HG02943 (cell line): ENCODE measurements at regions not wholly inside any gene's neighbourhood (a gene's known extent, or its start where the extent isn't known, plus 50 kb on each side); places are given as distances from the start of the nearest gene placed in this dataset.
"Not testable (repeated sequence)": the region's sequence is repeated elsewhere in the genome, so short reads cannot be mapped to it uniquely, and the experiment has no call there.

Experiments
- ATAC-seq: cut with Tn5 transposase; IDR thresholded peaks from one replicate; pipeline ENCODE4 v1.9.1; 2021; ENCODE audit warnings: mild to moderate bottlenecking, low read depth, moderate library complexity; ENCODE audit not compliant: unreplicated experiment

DNA sequence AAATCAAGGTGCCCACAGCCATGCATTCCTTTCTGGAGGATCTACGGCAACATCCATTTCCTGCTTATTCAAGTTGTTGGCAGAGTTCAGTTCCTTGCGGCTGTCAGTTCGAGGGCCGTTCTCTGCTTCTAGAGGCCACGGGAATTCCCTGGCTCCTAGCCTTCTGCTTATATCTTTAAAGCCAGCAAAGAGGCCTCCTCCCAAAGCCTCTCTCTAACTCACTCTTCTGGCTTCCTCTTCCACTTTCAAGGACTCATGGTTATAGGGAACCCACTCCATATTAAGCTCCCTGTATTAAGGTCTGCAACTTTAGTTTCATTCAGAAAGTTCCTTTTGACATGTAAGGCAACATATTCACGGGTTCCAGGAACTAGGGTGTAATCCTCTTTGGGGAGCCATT lies 150.1 kb upstream of the RMP24 start:
- no peak for ATAC-seq

- no peak for ATAC-seq
Measured at GRCh38 chr18:35826477-35826876, 146.0 kb upstream of the RMP24 start.

DNA sequence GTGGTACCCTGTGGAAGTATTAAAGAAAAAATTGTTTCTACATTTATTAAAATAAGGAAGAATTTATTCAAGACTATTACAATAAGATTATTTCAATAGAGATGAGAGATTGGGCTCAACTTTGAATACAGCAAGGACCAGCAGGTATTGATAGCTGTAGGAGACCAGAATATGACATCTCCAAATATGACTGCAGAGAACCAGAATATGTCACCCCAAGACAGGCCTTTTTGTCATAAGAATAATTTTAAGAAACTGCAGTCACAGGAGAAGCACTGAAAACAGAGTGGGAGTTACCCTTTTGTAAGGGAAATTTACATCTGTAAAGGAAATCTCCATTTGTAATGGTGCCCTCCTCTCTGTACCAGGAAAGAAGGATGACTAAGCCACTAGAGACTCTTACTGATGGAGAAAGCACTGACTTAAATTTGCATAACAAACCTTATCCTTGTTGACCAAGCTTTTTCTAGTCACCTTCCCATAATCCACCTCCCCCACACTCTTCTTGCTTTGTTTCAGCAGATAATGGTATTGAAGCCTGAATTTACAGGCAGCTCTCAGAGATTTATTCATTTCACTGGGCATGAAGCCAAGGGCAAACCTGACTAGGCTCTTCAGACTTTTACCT lies 145.1 kb upstream of the RMP24 start:
- ATAC-seq = no peak

DNA sequence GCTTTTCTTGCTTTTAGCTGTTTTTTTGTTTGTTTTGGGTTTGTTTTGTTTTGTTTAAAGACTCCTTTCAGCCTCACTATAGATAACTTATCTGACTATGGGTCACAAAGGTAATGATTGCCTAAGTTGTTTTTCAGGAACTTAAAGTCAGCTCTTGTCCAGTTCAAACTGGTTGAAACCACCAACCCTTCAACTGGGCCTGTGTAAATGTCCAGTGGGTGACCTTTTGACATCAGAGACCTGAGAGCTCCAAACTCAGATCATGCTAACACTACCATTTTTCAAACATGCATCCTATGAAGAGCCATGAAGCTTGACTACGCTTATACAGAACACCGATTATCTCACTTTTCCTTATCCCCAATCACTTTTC lies 144.6 kb upstream of the RMP24 start:
- no peak for ATAC-seq

GRCh38 chr18:35828591-35828990 lies 143.9 kb upstream of the RMP24 start:
- no peak for ATAC-seq

DNA sequence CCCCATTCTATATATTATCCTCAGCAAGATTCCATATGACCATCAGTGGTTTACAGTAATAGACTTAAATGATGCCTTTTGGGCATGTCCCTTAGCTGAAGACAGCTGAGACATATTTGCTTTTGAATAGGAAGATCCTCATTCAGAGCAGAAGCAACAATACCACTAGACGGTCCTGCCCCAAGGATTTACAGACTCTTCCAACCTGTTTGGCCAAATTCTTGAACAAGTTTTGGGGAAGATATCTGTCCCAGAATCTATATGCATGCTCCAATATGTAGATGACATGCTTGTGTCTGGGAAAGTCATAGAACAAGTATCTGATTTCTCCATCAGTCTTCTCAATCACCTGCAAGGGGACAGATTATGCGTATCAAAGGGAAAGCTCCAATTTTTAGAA lies 137.1 kb upstream of the RMP24 start:
- ATAC-seq = no peak

- ATAC-seq = peak; percentile 83
Measured at GRCh38 chr18:35835833-35836232, 136.6 kb upstream of the RMP24 start.

DNA sequence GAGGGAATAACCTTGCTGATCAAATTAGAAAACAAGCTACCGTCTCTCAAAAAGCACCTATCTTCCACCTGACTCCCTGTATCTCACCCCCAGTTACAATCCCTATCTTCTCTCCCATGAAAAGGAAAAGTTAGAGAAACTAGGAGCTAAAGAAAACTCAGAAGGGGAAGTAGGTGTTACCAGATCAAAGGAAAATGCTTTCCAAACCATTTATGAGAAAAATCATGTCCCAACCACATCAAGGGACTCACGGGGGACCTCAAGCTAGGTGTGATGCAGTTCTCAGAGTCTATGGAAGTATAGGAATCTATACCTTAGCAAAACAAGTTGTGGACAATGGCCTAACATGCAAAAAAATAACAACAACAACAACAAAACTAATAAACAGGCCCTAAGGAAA lies 135.5 kb upstream of the RMP24 start:
- no peak for ATAC-seq

- ATAC-seq = no peak
Measured at GRCh38 chr18:35837922-35838496, 134.5 kb upstream of the RMP24 start.

DNA sequence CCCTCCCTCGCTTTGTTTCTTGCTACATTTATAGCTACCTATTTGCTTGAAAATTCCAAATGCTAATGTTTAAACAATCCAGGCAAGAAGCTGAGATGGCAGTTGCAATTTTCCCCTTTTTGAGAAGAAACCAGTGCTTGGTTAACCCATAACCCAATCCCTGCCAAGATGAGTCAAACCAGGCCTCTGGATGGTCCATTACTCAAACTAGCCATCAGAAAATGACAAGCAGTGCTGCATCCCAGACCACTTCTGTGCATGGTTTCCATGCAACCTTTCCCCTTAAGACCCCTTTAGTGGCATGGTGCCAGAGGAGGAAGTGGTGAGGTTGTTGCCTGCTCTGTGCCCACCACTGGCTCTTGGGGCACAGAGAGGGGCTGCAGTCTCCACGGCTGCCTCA lies 131.2 kb upstream of the RMP24 start:
- no peak for ATAC-seq

DNA sequence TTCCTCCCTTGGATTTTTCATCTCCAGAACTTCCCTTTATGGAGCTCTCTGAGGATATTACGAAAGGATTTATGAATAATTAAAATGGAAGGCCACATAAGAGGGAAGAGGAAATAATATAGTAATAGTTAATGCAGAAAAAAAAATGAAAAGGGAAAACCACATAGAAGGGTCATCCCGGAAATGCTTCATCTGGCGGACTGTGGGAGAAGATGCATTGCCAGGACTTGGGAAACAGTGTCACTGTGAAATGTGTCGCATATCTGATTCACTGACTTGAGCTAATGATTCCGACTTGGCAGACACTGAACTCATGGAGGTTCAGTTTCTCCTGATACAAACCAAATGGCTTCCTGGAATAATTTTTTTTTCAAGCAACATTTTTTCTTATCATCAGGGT lies 129.9 kb upstream of the RMP24 start:
- no peak for ATAC-seq

DNA sequence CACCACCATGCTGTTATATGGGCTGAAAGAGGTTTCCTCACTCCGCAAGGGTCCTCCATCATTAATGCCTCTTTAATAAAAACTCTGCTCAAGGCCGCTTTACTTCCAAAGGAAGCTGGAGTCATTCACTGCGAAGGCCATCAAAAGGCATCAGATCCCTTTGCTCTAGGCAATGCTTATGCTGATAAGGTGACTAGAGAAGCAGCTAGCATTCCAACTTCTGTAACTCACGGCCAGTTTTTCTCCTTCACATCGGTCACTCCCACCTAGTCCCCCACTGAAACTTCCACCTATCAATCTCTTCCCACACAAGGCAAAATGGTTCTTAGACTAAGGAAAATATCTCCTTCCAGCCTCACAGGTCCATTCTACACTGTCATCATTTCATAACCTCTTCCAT lies 124.2 kb upstream of the RMP24 start:
- ATAC-seq = not testable (repeated sequence)

- not testable (repeated sequence) for ATAC-seq
Measured at GRCh38 chr18:35849241-35849640, 123.2 kb upstream of the RMP24 start.

- ATAC-seq = no peak
Measured at GRCh38 chr18:35851286-35851970, 121.1 kb upstream of the RMP24 start.

- ATAC-seq = no peak
Measured at GRCh38 chr18:35852786-35853185, 119.7 kb upstream of the RMP24 start.

DNA sequence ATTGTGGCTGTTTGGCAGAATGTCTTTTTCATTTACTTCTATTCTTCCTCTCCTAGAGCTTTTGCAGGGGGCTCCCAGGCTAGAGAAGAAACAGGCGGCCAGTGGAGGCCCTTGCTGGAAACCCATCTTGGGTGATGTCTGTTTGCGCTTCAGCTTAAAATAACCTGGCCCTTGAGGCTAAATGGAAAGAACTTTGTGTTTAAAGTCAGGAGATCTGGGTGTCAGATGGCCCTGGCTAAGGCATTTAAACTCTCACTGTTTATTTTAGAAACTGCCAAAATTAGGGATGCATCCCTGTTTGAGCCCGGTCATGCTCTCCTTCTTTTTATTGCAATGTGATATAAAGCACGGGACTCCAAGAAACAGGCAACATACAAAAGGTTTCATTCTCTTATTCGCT lies 118.4 kb upstream of the RMP24 start:
- no peak for ATAC-seq

GRCh38 chr18:35856178-35856577 lies 116.3 kb upstream of the RMP24 start:
- ATAC-seq = no peak

GRCh38 chr18:35856721-35857120 lies 115.8 kb upstream of the RMP24 start:
- not testable (repeated sequence) for ATAC-seq

GRCh38 chr18:35857581-35857980 lies 114.9 kb upstream of the RMP24 start:
- ATAC-seq = not testable (repeated sequence)

DNA sequence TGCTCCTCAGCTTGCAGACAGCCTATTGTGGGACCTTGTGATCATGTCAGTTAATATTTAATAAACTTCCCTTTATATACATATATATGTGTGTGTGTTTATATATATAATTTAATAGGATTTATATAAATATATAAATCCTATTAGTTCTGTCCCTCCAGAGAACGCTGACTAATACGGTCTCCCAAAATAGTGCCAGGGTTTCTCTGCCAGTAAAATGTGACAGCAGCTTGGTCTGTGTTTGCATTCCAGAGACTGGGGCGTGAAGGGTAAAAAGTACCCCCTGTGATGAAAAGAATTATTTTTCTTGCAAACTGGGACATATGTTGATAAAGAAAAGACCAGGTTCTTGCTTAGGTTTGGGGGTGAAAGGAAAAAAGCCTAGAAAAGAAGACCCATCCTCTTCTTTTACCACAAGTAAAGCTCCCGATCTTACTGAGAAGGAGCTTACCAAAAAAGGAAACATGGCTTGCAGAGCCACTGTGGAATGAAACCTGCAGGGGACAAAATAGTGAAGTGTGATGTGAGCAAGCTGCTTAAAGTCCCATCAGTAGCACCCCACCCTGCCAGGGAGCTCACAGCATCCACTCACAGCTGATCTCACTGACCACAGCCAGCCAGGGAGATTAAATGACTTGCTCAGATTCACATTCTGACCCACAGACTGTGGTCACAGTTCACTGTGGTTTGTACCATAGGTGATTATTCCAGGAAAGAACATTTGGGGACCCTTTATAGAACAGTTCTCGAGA lies 110.9 kb upstream of the RMP24 start:
- no peak for ATAC-seq

DNA sequence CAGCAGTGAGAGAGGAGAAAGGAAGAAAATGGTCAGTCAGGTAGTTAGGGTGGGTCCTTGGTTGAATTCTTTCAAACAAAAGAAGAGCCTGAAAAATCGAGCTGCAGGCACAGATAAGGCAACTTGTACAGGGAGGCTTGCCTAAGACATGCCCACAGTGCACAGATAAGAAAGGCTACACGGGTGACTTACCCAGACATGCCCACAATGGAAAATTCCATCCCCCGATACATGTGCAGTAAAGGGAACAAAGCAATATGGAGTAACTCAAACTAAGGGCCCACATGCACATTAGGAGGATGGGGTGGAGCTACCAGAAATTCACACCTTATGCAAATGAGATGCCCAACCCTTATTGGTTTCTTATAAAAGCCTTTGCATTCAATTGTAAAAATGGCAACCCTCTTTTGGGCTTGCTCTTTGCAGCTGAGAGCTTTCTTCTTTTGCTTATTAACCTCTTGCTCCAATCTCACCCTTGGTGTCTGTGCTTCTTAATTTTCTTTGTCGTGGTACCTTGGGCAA lies 110.3 kb upstream of the RMP24 start:
- ATAC-seq = no peak
